Activated naive CD4-positive, alpha-beta T cell treated with anti-CD3 and anti-CD28 coated beads for 36 hours (primary cell): ENCODE measurements at regions not wholly inside any gene's neighbourhood (a gene's known extent, or its start where the extent isn't known, plus 50 kb on each side); places are given as distances from the start of the nearest gene placed in this dataset.

Experiments
- CTCF ChIA-PET: fragments of 350-600 bp; sonication (Branson Sonifier 250); formaldehyde crosslinking; loops from one replicate; lab custom pipeline; 2021; ENCODE audit warnings: antibody characterized with exemption; lab: Charles Lee
- DNase-seq: peaks from one replicate; pipeline ENCODE4 v3.0.0-alpha.2; 2020
- H3K27ac Mint-ChIP-seq: one replicate; pipeline ENCODE4 v1.8.0; 2021; ENCODE audit warnings: mild to moderate bottlenecking, mixed read lengths
- H3K27me3 Mint-ChIP-seq: one replicate; pipeline ENCODE4 v1.8.0; 2021; ENCODE audit warnings: low read depth, mixed read lengths
- H3K36me3 Mint-ChIP-seq: one replicate; pipeline ENCODE4 v1.8.0; 2021; ENCODE audit warnings: low read depth, mixed read lengths
- H3K4me1 Mint-ChIP-seq: one replicate; pipeline ENCODE4 v1.8.0; 2021; ENCODE audit warnings: low read depth, mixed read lengths
- H3K4me3 Mint-ChIP-seq: one replicate; pipeline ENCODE4 v1.8.0; 2021; ENCODE audit warnings: mild to moderate bottlenecking, moderate library complexity, mixed read lengths
- H3K9me3 Mint-ChIP-seq: one replicate; pipeline ENCODE4 v1.8.0; 2021; ENCODE audit warnings: mixed read lengths
- intact Hi-C: fragments of 100-400 bp; cut with micrococcal nuclease; formaldehyde crosslinking; loops from one replicate; pipeline ENCODE4 v1.15.1; 2023

- CTCF ChIA-PET: interaction anchor here (0.6 kb wide), 1 partner anchor 852 kb away, joined by 3 read pairs; no protein-coding TSS in a partner anchor
- intact Hi-C loops: no loop called here
- DNase-seq: no peak
- no peak overlapping the region for H3K27ac Mint-ChIP-seq
- no peaks in the 10 kb centered on the region for H3K36me3 Mint-ChIP-seq
- H3K4me3 Mint-ChIP-seq: no peak overlapping the region
- no peaks in the 10 kb centered on the region for H3K27me3 Mint-ChIP-seq
- H3K9me3 Mint-ChIP-seq: no peaks in the 10 kb centered on the region
- no peaks in the 10 kb centered on the region for H3K4me1 Mint-ChIP-seq
Measured at GRCh38 chr1:175894581-175894980, 151.2 kb upstream of the TNR start.

GRCh38 chr1:175893192-175893591 lies 149.8 kb upstream of the TNR start:
- DNase-seq: no peak
- Mint-ChIP-seq H3K4me1 (no peaks in the 10 kb centered on the region), H3K9me3 (no peaks in the 10 kb centered on the region), H3K27ac (no peak overlapping the region), H3K27me3 (no peaks in the 10 kb centered on the region), H3K4me3 (no peak overlapping the region), H3K36me3 (no peaks in the 10 kb centered on the region)
- CTCF ChIA-PET: no interaction called here
- intact Hi-C loops: no loop called here

- CTCF ChIA-PET: no interaction called here
- DNase-seq: no peak
- Mint-ChIP-seq H3K27ac (no peak overlapping the region), H3K4me1 (no peaks in the 10 kb centered on the region), H3K4me3 (no peak overlapping the region), H3K36me3 (no peaks in the 10 kb centered on the region), H3K9me3 (no peaks in the 10 kb centered on the region), H3K27me3 (no peaks in the 10 kb centered on the region)
- intact Hi-C loops: no loop called here
Measured at GRCh38 chr1:175892686-175893085, 149.3 kb upstream of the TNR start.

- Mint-ChIP-seq H3K9me3 (no peaks in the 10 kb centered on the region), H3K4me3 (no peak overlapping the region), H3K27me3 (no peaks in the 10 kb centered on the region), H3K27ac (no peak overlapping the region), H3K4me1 (no peaks in the 10 kb centered on the region), H3K36me3 (no peaks in the 10 kb centered on the region)
- intact Hi-C loops: no loop called here
- DNase-seq: no peak
- CTCF ChIA-PET: no interaction called here
Measured at GRCh38 chr1:175891783-175892309, 148.5 kb upstream of the TNR start.

GRCh38 chr1:175890958-175891357 lies 147.6 kb upstream of the TNR start:
- Mint-ChIP-seq H3K4me1 (no peaks in the 10 kb centered on the region), H3K27me3 (no peaks in the 10 kb centered on the region), H3K4me3 (no peak overlapping the region), H3K36me3 (no peaks in the 10 kb centered on the region), H3K9me3 (no peaks in the 10 kb centered on the region), H3K27ac (no peak overlapping the region)
- intact Hi-C loops: no loop called here
- DNase-seq: no peak
- CTCF ChIA-PET: interaction anchor here (1.3 kb wide), 1 partner anchor 38 kb away, joined by 4 read pairs; no protein-coding TSS in a partner anchor

GRCh38 chr1:175889848-175890247 lies 146.5 kb upstream of the TNR start:
- Mint-ChIP-seq H3K27me3 (no peaks in the 10 kb centered on the region), H3K4me3 (no peak overlapping the region), H3K36me3 (no peaks in the 10 kb centered on the region), H3K9me3 (no peaks in the 10 kb centered on the region), H3K4me1 (no peaks in the 10 kb centered on the region), H3K27ac (no peak overlapping the region)
- DNase-seq: no peak
- CTCF ChIA-PET: interaction anchor here (1.3 kb wide), 1 partner anchor 37 kb away, joined by 4 read pairs; no protein-coding TSS in a partner anchor
- intact Hi-C loops: loop anchor here (5.0 kb wide), 1 partner anchor 408 kb away; no protein-coding TSS in a partner anchor

- no peak for DNase-seq
- Mint-ChIP-seq H3K4me3 (no peak overlapping the region), H3K27ac (no peak overlapping the region), H3K36me3 (no peaks in the 10 kb centered on the region), H3K4me1 (no peaks in the 10 kb centered on the region), H3K27me3 (no peaks in the 10 kb centered on the region), H3K9me3 (no peaks in the 10 kb centered on the region)
- CTCF ChIA-PET: interaction anchor here (0.7 kb wide), 1 partner anchor 1138 kb away, joined by 3 read pairs; no protein-coding TSS in a partner anchor
- intact Hi-C loops: loop anchor here (5.0 kb wide), 1 partner anchor 407 kb away; no protein-coding TSS in a partner anchor
Measured at GRCh38 chr1:175888996-175889395, 145.6 kb upstream of the TNR start.

- intact Hi-C loops: loop anchor here (5.0 kb wide), 1 partner anchor 406 kb away; no protein-coding TSS in a partner anchor
- Mint-ChIP-seq H3K27me3 (no peaks in the 10 kb centered on the region), H3K9me3 (no peaks in the 10 kb centered on the region), H3K27ac (no peak overlapping the region), H3K4me3 (no peak overlapping the region), H3K36me3 (no peaks in the 10 kb centered on the region), H3K4me1 (no peaks in the 10 kb centered on the region)
- peak; percentile 42 for DNase-seq
- CTCF ChIA-PET: interaction anchor here (1.0 to 1.2 kb wide), 2 partner anchors 97 to 736 kb away, joined by 3 read pairs; no protein-coding TSS in a partner anchor
Measured at GRCh38 chr1:175887981-175888428, 144.6 kb upstream of the TNR start.

GRCh38 chr1:175887521-175887920 lies 144.1 kb upstream of the TNR start:
- Mint-ChIP-seq H3K4me3 (no peak overlapping the region), H3K4me1 (no peaks in the 10 kb centered on the region), H3K36me3 (no peaks in the 10 kb centered on the region), H3K9me3 (no peaks in the 10 kb centered on the region), H3K27ac (no peak overlapping the region), H3K27me3 (no peaks in the 10 kb centered on the region)
- DNase-seq: no peak
- CTCF ChIA-PET: interaction anchor here (0.7 to 1.2 kb wide), 3 partner anchors 96 to 736 kb away, joined by 3 read pairs; no protein-coding TSS in a partner anchor
- intact Hi-C loops: loop anchor here (5.0 kb wide), 1 partner anchor 405 kb away; no protein-coding TSS in a partner anchor

- no peaks in the 10 kb centered on the region for H3K36me3 Mint-ChIP-seq
- no peaks in the 10 kb centered on the region for H3K4me1 Mint-ChIP-seq
- no peaks in the 10 kb centered on the region for H3K9me3 Mint-ChIP-seq
- no peak overlapping the region for H3K27ac Mint-ChIP-seq
- CTCF ChIA-PET: no interaction called here
- H3K27me3 Mint-ChIP-seq: no peaks in the 10 kb centered on the region
- DNase-seq: no peak
- H3K4me3 Mint-ChIP-seq: no peak overlapping the region
- intact Hi-C loops: loop anchor here (5.0 kb wide), 1 partner anchor 403 kb away; no protein-coding TSS in a partner anchor
Measured at GRCh38 chr1:175885326-175885725, 141.9 kb upstream of the TNR start.

- intact Hi-C loops: no loop called here
- no peaks in the 10 kb centered on the region for H3K27me3 Mint-ChIP-seq
- no peak overlapping the region for H3K4me3 Mint-ChIP-seq
- H3K4me1 Mint-ChIP-seq: no peaks in the 10 kb centered on the region
- DNase-seq: no peak
- H3K9me3 Mint-ChIP-seq: no peaks in the 10 kb centered on the region
- no peaks in the 10 kb centered on the region for H3K36me3 Mint-ChIP-seq
- H3K27ac Mint-ChIP-seq: no peak overlapping the region
- CTCF ChIA-PET: no interaction called here
Measured at GRCh38 chr1:175884369-175884768, 141.0 kb upstream of the TNR start.

GRCh38 chr1:175882192-175882591 lies 138.8 kb upstream of the TNR start:
- intact Hi-C loops: no loop called here
- Mint-ChIP-seq H3K27me3 (no peaks in the 10 kb centered on the region), H3K36me3 (no peaks in the 10 kb centered on the region), H3K4me1 (no peaks in the 10 kb centered on the region), H3K27ac (no peak overlapping the region), H3K4me3 (no peak overlapping the region), H3K9me3 (no peaks in the 10 kb centered on the region)
- CTCF ChIA-PET: no interaction called here
- DNase-seq: no peak
